ENCODE measurements at regions not wholly inside any gene's neighbourhood (a gene's known extent, or its start where the extent isn't known, plus 50 kb on each side); places are given as distances from the start of the nearest gene placed in this dataset.

GRCh38 chr6:91483415-91484105 is 896.7 kb upstream of the MAP3K7 start:
- DNase-seq = no peak

- no peak for DNase-seq
Observed at GRCh38 chr6:91482498-91482897, 895.6 kb upstream of the MAP3K7 start.

GRCh38 chr6:91480402-91480801 is 893.5 kb upstream of the MAP3K7 start:
- DNase-seq = no peak

- no peak for DNase-seq
Observed at GRCh38 chr6:91477688-91478087, 890.8 kb upstream of the MAP3K7 start.

GRCh38 chr6:91476000-91476399 is 889.1 kb upstream of the MAP3K7 start:
- DNase-seq = peak in 18 of 51 donors; percentile 0 to 40 (median 4)

- DNase-seq = no peak
Observed at GRCh38 chr6:91465393-91465792, 878.5 kb upstream of the MAP3K7 start.

GRCh38 chr6:91464718-91465117 is 877.8 kb upstream of the MAP3K7 start:
- DNase-seq = no peak

GRCh38 chr6:91464201-91464600 is 877.3 kb upstream of the MAP3K7 start:
- DNase-seq = no peak

- DNase-seq = no peak
Observed at GRCh38 chr6:91462241-91462640, 875.4 kb upstream of the MAP3K7 start.

GRCh38 chr6:91453224-91453878 is 866.5 kb upstream of the MAP3K7 start:
- DNase-seq = no peak

GRCh38 chr6:91449539-91449938 is 862.7 kb upstream of the MAP3K7 start:
- DNase-seq = no peak

- DNase-seq = no peak
Observed at GRCh38 chr6:91447530-91448254, 860.8 kb upstream of the MAP3K7 start.

GRCh38 chr6:91447081-91447480 is 860.2 kb upstream of the MAP3K7 start:
- no peak for DNase-seq

- no peak for DNase-seq
Observed at GRCh38 chr6:91443405-91443804, 856.5 kb upstream of the MAP3K7 start.

- no peak for DNase-seq
Observed at GRCh38 chr6:91442342-91442741, 855.5 kb upstream of the MAP3K7 start.

GRCh38 chr6:91438570-91438969 is 851.7 kb upstream of the MAP3K7 start:
- DNase-seq = no peak

- DNase-seq = no peak
Observed at GRCh38 chr6:91437315-91437729, 850.5 kb upstream of the MAP3K7 start.

GRCh38 chr6:91436448-91436847 is 849.6 kb upstream of the MAP3K7 start:
- no peak for DNase-seq

- DNase-seq = no peak
Observed at GRCh38 chr6:91435630-91436029, 848.8 kb upstream of the MAP3K7 start.

- no peak for DNase-seq
Observed at GRCh38 chr6:91434576-91434975, 847.7 kb upstream of the MAP3K7 start.

GRCh38 chr6:91433660-91434534 is 847.0 kb upstream of the MAP3K7 start:
- DNase-seq = no peak
